Renal pelvis (tissue), 1 donor: ENCODE measurements at regions not wholly inside any gene's neighbourhood (a gene's known extent, or its start where the extent isn't known, plus 50 kb on each side); places are given as distances from the start of the nearest gene placed in this dataset.

Source experiments
- DNase-seq: peaks from one replicate; pipeline ENCODE4 v3.0.0-alpha.2; 2013

DNA sequence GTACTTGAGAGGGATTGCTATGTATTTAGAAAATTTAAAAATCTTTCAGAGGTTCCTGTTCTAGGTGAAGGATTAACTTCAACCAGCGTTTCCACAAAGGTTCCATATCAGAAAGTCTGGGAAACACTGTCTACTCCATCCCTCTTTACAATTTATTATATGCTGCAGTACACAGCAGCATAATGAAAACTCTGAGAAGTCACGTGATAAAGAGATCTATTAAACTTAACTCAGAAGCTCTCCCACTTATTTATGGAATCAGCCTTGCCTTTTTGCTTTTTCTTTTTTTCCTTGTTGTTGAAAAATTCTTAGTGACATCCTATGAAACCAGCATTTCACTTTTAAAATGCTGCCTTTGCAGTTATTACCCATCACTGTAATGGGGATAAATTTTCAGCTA lies 186.2 kb downstream of the ACER2 start:
- DNase-seq, result no peak

DNA sequence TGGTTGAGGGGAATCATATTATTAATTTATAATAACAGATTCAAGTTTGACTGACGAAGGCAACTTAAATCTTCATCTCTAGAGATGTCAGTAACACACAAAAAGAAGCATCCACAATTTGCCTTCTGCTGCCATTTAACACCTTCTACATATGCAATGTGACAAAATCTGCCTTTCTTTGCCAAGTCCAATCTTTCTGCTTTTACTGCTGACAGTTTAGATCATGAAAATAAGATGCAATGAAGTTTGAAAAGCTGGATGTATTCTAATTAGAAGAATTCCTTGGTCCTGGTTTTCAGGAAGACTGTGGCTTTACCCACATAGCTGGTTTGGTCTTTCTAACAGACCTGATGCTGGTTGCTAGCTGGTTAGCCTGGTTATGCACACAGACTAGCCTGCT lies 178.9 kb downstream of the ACER2 start:
- no peak for DNase-seq

DNA sequence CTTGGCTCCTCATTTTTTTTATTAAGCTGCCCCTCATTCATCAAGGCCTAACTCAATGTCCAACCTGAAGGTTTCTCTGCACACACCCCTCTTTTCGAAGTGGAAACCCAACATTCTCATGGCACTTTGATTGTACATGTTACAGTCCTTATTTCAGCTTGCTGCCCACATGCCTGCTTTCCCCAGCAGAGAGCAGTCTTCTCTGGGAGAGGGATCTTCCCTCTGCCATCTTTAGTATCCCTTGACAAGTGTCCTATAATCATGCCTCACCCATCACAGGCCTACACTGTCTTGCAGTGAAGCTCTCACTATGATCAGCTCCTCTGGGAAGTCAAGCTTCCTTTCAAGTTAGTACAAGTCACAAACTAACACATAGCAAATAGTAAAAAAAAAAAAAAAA lies 175.1 kb downstream of the ACER2 start:
- no peak for DNase-seq

DNA sequence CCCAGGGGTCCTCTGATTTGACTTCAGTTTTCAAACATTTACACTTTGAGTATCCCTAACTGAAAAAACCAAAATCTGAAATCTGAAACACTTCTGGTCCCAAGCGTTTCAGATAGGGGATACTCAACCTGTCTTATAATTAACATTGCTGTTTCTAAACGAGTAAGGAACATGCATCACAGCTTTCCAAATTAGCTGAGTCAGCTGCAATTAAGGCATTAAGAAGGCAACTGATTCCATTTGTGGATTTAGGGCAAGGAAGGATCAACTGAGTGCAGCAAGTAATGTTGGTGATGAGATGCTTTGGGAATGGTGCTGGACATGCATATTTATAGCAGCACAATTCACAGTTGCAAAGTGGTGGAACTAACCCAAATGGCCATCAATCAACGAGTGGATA lies 168.6 kb downstream of the ACER2 start:
- DNase-seq, result no peak

DNA sequence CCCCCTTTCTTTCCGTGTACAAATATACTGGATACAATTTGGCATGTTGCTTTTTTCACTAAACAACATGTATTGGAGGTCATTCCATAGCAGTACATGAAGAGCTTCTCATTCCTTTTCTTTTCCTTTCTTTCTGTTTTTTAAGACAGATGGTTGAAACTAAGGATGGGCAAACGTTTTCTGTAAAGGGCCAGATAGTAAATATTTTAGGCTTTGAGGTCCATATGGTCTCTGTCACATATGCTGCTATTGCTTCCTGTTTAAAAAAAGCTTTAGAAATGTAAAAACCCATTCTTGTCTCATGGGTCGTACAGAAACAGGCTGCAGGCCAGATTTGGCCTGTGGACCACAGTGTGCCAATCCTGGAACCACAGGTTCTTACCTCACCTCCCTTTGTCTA lies 160.1 kb downstream of the ACER2 start:
- DNase-seq, result no peak

DNA sequence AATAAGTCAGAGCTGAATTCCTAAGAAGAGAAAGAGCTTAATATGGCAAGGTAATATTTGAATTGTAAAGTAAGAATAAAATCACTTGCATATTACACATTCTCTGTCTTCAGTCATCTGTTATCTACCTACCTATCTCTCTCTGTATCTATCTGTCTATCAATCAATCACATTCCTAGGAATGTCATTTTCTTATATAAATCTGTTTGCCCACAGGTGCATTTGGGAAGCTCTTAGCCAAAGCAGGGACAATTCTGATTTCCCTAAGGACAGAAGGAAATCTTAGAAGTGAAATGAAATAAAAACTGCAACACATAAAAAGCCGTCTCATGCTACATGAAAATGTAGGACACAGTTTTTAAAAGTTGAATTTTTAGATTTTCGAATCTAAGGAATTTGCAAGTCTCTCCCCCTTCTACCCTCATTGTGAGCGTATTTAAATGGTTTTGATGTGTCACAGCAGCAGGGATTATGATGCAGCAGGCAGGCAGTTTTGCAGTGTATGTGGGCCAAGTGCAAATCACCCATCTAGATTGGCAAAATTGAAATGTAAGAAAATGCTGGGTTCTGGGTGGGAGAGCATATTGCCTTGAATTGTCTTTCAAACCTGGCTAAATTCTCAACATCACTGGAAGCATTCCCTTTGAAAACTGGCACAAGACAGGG lies 155.7 kb downstream of the ACER2 start:
- no peak for DNase-seq

DNA sequence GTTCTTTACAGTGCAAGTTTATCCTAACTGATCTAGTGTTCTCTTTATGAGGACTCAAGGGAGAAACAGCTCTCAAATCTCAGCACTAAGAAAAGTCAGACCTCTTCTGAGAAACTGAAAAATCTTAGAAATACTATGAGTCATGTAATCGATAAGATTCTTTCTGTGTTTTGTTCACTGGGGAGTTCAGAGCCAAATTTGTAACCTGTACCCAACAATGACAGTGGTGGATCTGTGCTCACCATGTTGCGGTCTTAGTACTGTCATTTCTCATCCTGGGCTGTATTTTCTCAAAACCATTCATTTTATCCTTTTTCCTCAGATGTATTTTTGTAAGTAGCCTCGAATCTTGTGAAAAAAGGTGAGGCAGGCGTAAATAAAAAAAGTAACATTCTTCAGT lies 146.4 kb downstream of the ACER2 start:
- no peak for DNase-seq

DNA sequence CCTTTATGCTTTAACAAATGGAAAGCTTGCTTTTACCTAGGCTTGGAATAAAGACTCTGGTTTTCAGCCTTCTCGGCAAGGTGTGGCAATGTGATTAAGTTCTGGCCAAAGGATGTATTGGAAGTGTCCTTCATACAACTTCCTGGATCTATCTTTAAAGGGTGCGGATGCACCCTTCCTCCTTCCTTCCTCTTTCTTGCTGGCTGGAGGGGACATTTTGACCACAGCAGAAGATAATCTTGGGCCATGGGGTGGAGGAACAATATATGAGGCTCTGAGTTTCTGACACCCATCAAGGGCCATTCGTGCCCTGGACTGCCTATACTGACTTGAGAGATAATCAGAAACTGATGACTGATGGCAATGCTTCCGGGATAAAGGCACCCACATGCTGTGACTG lies 145.7 kb downstream of the ACER2 start:
- no peak for DNase-seq

DNA sequence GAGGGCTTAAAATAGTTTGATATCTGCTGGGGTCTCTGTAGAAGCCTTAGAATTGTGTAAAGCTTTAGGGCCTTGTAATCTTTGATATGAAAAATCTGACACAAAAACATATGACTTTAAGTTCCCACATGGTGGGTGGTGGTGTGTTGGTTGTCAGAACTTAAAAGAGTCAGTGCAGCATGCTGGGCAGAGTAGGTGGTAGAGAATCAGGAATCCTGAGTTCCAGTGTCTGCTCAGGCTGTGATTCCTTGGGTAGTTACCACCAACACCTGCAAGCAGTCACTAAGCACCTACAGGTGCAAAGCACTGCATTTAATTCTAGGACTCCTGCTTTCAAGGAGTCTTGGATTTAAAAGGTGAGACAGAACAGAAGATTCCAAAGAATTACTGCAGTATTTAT lies 144.6 kb downstream of the ACER2 start:
- DNase-seq, result no peak

DNA sequence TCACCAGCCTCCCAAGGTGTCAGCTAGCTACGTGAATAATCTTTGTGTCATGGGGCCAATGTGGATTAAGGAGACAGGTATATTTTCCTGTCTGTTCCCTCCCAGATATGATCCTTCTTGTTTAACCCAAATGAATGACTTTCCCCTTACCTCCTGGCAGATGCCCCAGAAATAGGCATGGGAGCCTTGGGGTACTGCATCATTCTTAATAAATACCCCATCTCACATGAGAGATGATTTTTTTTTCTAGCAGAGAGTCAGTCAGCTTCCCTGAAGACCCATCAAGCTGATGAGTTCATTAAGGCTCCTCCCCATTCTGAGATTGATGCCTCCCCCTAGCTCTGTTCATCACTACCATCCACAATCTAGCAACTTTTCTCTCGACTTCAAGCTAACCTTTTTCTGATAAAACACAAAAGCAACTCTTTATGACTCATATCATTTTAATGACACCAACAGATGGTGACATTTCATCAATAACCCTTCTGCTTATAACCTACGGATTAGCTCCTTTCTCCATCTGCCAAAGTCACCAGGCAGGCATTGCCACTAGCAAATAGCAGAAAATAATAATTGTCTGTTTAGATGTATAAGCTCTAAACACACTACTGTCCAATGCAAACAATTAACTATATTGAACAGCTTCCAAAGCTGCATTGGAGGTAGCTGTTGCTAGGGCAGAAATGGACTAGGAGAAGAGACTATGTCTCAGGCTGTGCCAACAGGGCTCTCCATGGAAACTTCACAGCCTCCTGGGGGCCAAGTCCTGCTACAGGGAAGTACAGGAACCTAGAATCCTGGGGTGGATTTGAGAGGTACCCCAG lies 143.7 kb downstream of the ACER2 start:
- DNase-seq, result no peak

DNA sequence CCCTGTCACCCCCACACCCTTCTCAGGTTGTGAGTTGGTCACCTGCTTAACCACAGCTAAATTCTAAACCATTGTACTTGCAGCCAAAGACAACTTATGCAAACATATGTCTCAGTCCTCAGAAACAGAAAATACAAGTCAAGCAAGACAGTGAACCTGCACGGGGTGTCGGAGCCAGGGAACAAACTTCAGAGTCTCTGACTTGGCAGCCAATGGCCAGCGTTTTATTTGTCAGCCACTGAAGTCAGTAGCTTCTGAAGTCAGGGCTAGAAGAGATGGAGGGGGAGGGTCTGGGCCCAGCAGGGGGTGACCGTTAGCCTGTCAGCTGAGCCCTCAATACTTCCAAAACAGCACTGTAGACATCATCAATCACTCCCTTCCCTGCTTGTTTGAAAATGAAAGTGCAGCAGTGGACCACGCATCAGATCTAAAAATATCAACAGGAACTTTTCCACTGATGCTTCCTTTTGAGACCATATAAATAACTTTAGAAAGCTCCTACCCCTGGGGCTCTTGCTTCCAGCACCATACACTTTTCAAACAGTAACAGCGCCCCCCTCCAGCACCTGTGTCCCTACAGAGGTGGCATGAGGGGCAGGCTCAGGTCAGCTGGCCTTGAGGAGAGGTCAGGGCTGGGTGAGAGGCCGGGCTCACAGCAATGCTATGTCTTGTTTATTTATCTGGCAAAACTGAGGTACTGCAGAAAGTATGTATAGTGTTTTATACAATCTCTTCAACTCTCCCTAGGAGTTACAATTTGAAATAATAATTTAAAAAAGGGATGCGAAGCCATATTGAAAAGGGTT lies 142.5 kb downstream of the ACER2 start:
- no peak for DNase-seq

DNA sequence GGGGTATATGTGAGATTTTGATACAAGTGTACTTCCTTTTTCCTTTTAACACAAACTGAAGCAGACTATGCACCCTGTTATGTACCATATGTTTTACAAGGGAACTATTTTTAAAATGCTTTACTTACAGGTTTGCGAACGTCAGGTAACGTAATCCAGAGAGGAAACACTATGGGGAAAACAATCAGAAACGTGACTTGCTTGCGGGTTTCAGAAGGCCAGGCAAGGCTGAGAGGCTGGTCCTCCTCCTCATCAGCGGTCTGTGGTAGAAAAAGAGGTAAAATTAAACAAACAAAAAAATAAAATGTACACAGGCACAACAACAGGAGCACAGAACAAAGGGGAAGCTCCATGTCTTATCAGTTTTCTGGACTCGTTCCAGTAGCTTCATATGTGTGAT lies 141.2 kb downstream of the ACER2 start:
- DNase-seq, result no peak

DNA sequence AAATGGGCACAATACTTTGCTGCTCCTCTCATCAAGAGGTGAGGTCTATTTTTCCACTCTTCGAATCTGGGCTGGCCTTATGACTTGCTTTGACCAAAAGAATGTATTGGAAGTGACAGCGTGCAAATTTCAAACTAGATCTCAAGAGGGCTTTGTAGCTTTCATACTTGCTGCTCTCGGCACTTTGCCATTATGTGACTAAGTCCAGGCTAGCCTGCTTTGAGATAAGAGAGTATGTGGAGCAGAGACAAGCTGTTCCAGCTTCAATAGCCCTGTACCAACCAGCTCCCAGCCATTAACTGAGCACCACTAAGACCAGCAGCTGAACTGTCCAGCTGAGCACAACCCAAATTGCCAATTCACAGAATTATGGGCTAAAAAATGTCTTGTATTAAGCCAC lies 124.6 kb downstream of the ACER2 start:
- DNase-seq, result no peak

DNA sequence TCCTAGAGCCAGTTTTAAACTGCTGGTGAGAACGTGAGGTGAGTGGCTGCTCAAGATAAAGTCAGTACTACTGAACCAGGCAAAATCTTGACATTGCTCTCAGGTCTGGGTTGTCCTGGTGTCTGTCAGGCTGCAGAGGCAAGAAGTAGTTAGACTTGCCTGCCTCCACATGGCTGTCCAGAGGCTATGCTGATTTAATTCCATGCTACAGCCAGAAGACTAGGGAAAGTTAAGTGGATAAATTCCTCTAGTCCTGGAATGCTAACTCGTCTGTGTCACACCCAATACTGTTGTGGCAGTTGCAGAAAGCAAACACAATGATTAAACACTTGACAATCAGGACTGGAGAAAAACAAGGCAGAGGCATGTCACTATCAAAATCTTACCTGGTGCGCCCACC lies 118.9 kb downstream of the ACER2 start:
- no peak for DNase-seq

DNA sequence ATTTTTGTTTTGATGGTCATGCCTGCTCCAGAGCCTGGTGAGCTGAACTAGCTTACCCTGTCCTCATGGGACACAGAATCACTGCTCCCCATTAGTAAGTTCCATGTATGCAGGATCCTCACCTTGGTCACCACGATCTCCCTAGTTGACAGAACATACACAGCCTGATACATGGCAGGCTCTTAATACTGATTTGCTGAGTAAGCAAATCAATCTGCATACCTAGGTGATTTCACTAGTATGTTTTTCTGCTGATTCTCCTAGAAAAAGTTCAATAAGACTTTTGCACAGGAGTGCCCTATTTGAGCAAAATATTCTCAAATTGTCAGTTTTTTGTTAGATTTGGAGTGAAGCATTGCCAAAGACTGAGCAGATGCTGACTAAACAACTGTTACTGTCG lies 113.7 kb downstream of the ACER2 start:
- no peak for DNase-seq

DNA sequence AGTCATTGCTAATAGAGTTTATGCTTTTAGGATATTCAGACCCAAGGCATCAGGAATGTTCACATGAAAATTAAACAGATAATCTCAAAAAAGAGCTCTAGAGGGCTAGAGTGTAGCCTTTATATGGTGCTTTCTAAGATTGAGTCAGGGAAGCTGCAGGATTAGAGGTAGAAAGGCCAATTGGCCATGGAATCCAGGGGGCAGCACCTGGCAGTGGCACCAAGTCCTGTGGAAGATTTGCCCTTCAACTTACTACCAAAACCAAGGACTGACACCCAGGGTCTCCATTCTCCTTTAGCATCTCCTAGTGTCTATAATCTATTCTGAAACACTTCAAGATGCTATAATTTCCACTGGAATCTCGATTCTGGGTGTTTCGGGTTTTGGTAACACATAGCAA lies 112.4 kb downstream of the ACER2 start:
- DNase-seq, result no peak

DNA sequence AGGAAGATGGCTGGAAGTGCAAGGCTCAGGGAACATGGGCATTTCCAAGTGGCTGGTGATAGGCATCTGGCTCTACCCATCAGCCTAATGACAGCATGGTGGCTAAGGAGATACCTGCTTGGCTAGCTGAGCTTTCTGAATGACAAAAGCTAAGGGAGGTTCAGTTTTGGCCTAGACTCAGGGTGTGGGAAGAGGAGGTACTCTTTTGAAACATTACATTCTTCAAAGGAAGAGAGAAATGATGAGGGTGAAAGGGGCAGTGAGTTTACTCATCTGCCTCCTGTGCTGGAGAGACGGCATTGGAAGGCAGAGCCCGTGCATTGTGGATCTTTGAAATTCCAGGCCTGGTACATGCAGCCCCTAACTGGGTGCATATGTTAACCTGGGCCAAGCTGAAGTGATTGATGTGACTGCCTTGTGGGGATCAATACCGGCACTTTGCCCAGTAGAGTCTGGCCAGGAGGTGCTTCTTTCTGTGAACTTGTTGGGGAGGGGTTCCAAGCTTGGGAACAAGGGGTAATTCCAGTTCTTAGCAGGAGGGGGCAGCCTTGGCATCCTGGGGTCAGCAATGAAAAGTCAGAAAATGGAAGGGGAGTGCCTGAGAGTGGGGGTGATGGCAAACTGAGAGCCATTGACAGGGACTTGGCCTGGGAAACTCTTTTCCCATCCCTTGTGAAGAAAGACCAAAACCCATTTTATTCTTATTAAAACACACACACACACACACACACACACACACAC lies 108.6 kb downstream of the ACER2 start:
- DNase-seq, result no peak

DNA sequence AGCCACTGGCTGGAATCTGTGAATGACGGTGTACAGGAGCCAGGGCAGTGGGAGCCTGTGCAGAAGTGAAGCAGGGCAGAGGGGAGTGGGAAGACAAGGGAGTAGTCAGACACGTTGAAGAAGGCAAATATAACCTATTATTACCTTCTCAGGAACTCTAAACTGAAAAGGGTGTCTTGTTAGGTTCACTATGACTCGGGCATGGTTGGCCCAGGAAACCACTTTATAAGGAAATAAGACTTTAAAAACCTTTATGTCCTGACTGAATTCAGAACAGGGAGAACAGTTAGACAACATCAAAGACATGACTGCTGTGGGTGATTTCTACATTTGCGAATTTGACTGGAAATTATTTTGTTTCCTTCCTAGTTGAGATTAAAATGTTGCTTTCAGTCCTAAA lies 107.5 kb downstream of the ACER2 start:
- no peak for DNase-seq

DNA sequence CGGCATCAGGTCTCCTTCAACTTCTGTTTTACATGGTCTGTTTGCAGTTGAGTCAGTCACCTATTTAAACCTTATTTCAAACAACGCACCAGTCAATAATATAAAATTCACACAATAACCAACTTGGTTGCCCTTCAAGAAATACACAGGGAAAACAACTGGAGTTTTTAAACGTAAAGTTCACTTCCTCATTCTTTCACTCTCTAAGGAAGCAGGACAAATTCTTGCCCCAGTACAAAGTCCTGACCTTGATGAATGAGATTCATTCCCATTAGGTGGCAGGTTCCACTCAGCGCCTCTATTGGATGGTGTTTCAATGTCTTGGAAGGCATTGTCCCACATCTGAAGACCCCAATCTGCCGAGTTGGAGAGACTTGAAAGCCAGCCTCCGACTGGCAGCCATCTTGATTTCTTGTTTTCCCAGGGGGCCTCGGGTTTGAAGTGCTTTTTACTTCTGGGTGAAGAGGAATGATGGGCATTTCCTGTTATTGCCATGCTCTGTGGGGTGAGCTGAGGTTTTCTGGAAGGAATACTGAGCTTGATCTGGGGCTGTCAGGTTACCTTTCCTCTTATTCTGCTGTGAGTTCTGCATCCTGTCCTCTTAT lies 105.0 kb downstream of the ACER2 start:
- DNase-seq, result no peak

DNA sequence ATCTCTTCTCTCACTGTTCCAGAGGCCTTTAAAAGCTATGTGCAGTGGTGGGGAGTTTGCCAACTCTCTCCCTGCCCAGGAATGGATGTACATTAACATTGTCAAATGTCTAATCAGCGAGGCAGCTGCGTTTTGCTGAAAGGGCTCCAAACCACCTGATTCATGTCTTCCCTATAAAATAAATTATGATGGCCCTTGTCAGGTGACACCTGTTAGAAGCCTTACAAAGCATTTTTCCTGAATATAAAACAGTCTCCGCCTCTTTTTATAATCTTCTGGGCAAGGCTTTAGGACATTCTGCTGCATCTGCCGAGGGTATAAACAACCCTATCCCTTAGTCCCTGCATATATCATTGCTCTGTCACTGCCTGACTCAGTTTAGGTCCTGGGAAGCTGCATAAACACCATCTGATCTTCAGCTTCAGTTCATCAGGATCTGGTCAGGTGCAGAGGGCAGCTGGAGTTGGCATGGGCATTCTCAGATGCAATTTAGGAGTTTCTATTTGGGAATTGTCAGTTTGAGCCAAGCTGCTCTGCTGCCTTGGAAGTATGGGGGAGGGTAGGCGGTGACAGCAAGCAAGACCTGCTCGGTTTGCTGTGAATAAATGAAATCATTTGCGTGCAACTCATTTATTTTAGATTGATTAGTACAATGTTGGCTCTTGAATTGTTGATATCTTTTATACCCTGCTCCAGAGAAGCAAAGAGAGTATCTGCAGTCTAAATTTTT lies 103.5 kb downstream of the ACER2 start:
- no peak for DNase-seq

DNA sequence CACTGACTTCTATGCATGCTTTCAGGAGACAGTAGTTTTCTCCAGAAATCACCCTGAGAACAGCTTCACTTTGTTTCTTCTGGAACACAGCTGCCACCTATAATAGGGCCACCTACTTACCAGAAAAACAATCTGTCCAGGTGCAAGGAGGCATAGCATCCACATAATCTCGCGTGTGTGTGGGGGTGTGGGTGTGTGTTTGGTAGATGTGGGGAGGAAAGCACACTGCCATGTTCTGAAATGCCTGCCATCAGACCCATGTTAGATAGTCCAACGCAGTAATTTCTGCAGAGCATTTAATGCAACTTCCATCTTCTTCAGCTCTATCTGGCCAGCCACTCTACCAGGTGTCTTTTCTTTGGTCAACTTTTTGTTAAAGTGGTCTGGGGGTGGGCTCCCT lies 102.9 kb downstream of the ACER2 start:
- no peak for DNase-seq
